ENCODE measurements at regions not wholly inside any gene's neighbourhood (a gene's known extent, or its start where the extent isn't known, plus 50 kb on each side); places are given as distances from the start of the nearest gene placed in this dataset.

DNA sequence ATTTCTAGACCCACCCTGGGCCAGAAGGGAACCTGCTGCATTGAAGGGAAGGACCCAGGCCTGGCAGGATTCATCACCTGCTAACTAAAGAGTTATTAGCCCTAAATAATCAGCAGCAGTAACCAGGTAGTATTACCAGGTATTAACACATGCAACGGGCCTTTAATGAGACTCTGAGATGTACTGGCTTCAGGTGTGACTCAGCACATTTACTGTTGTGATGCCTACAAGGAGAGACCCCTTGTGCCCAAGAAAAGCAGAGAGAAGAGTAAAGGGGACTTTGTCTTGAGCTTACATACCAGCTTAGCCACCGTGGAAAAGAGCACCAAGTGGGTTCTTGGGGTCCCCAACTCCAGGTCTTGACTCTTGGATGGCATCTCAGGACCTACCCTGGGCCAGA is 243.1 kb upstream of the SLC39A10 start:
- no peak overlapping the region for H3K9ac ChIP-seq (ENCODE audit: low read length)
- H3K27me3 ChIP-seq (ENCODE audit: control insufficient read depth, insufficient read depth, low read length), result no peaks in the 10 kb centered on the region
- no peak overlapping the region for H3K27ac ChIP-seq (ENCODE audit: low read length)
- peaks cover 21% of the 10 kb centered on the region for H3K4me1 ChIP-seq (ENCODE audit: control insufficient read depth, low read depth, low read length)
- H3K4me3 ChIP-seq (ENCODE audit: low read length), result no peak overlapping the region
- H3K36me3 ChIP-seq (ENCODE audit: control insufficient read depth, low read depth, low read length), result no peaks in the 10 kb centered on the region
- H3K9me3 ChIP-seq (ENCODE audit: control insufficient read depth, low read depth, low read length), result no peaks in the 10 kb centered on the region

- Histone ChIP-seq H3K27ac (ENCODE audit: low read length) (no peak overlapping the region), H3K9ac (ENCODE audit: low read length) (no peak overlapping the region), H3K4me1 (ENCODE audit: control insufficient read depth, low read depth, low read length) (peaks cover 21% of the 10 kb centered on the region), H3K9me3 (ENCODE audit: control insufficient read depth, low read depth, low read length) (no peaks in the 10 kb centered on the region), H3K27me3 (ENCODE audit: control insufficient read depth, insufficient read depth, low read length) (no peaks in the 10 kb centered on the region), H3K36me3 (ENCODE audit: control insufficient read depth, low read depth, low read length) (no peaks in the 10 kb centered on the region), H3K4me3 (ENCODE audit: low read length) (no peak overlapping the region)
Measured at GRCh38 chr2:195413422-195413821, 243.6 kb upstream of the SLC39A10 start.

DNA sequence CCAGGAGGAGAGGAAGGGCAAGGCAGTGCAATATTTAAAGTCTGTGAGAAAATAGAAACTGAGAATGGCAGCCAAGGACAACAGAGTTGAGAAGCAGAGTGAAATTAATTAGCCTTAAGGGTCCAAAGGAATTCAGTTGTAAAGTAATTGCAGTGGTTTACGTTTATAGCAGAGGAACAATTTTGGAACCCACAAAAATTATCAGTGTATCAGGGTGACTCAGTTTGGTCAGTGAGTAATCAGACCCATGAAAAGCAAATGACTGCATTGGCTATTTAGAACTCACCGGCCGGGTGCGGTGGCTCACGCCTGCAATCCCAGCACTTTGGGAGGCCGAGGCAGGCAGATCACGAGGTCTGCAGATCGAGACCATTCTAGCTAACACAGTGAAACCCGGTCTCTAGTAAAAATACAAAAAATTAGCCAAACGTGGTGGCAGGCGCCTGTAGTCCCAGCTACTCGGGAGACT is 245.8 kb upstream of the SLC39A10 start:
- H3K4me1 ChIP-seq (ENCODE audit: control insufficient read depth, low read depth, low read length), result peaks cover 26% of the 10 kb centered on the region
- no peak overlapping the region for H3K4me3 ChIP-seq (ENCODE audit: low read length)
- H3K36me3 ChIP-seq (ENCODE audit: control insufficient read depth, low read depth, low read length), result no peaks in the 10 kb centered on the region
- no peak overlapping the region for H3K27ac ChIP-seq (ENCODE audit: low read length)
- H3K27me3 ChIP-seq (ENCODE audit: control insufficient read depth, insufficient read depth, low read length), result no peaks in the 10 kb centered on the region
- no peaks in the 10 kb centered on the region for H3K9me3 ChIP-seq (ENCODE audit: control insufficient read depth, low read depth, low read length)
- H3K9ac ChIP-seq (ENCODE audit: low read length), result no peak overlapping the region

GRCh38 chr2:195410074-195410671 is 246.9 kb upstream of the SLC39A10 start:
- Histone ChIP-seq H3K4me1 (ENCODE audit: control insufficient read depth, low read depth, low read length) (peaks cover 26% of the 10 kb centered on the region), H3K27me3 (ENCODE audit: control insufficient read depth, insufficient read depth, low read length) (no peaks in the 10 kb centered on the region), H3K27ac (ENCODE audit: low read length) (no peak overlapping the region)

DNA sequence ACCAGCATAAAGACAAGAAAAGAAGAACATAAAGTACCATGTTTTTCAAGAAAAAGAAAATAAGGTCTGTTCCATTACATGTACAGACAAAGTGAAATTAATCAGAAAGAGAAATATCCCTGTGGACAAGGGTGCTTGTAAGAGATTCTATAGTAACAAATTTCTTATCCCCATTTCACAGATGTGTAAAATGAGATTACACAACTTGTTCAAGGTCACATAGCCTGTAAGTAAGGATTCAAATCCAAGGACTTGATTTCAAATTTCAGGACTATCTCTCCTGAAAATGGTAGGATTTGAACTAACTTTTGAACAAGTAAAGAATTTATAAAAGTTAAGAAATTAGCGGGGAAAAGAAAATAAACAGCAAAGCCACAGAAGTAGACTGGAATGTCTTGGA is 248.2 kb upstream of the SLC39A10 start:
- no peaks in the 10 kb centered on the region for H3K27me3 ChIP-seq (ENCODE audit: control insufficient read depth, insufficient read depth, low read length)
- H3K4me3 ChIP-seq (ENCODE audit: low read length), result no peak overlapping the region
- H3K27ac ChIP-seq (ENCODE audit: low read length), result no peak overlapping the region
- H3K9me3 ChIP-seq (ENCODE audit: control insufficient read depth, low read depth, low read length), result no peaks in the 10 kb centered on the region
- no peaks in the 10 kb centered on the region for H3K36me3 ChIP-seq (ENCODE audit: control insufficient read depth, low read depth, low read length)
- no peak overlapping the region for H3K9ac ChIP-seq (ENCODE audit: low read length)
- peaks cover 26% of the 10 kb centered on the region for H3K4me1 ChIP-seq (ENCODE audit: control insufficient read depth, low read depth, low read length)

More at GRCh38 chr2:195410074-195410671, 246.9 kb upstream of the SLC39A10 start:
- Histone ChIP-seq H3K9ac (ENCODE audit: low read length) (no peak overlapping the region), H3K36me3 (ENCODE audit: control insufficient read depth, low read depth, low read length) (no peaks in the 10 kb centered on the region), H3K4me3 (ENCODE audit: low read length) (peak overlapping the region; percentile 30), H3K9me3 (ENCODE audit: control insufficient read depth, low read depth, low read length) (no peaks in the 10 kb centered on the region)

GRCh38 chr2:195408196-195408595 is 248.8 kb upstream of the SLC39A10 start:
- Histone ChIP-seq H3K4me3 (ENCODE audit: low read length) (no peak overlapping the region), H3K36me3 (ENCODE audit: control insufficient read depth, low read depth, low read length) (no peaks in the 10 kb centered on the region), H3K9me3 (ENCODE audit: control insufficient read depth, low read depth, low read length) (no peaks in the 10 kb centered on the region), H3K4me1 (ENCODE audit: control insufficient read depth, low read depth, low read length) (peaks cover 21% of the 10 kb centered on the region), H3K9ac (ENCODE audit: low read length) (no peak overlapping the region), H3K27ac (ENCODE audit: low read length) (no peak overlapping the region), H3K27me3 (ENCODE audit: control insufficient read depth, insufficient read depth, low read length) (no peaks in the 10 kb centered on the region)

DNA sequence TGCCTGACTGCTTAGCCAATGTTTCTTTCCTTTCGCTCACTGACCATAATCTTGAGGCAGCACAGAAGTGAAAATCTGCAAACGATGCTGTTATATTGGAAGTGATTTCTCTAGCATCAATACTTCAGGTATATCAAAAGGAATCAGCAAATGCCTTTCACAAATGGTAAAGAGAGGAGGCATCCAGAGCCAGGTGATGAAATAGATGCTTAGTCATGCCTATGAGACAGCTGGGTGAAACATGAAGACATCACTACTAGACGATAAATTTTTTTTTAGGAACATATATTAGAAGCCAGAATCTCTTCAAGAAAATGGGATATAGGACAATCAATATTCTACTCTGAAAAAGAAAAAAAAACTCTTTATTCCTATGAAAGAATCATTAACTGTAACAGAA is 249.2 kb upstream of the SLC39A10 start:
- Histone ChIP-seq H3K9me3 (ENCODE audit: control insufficient read depth, low read depth, low read length) (no peaks in the 10 kb centered on the region), H3K36me3 (ENCODE audit: control insufficient read depth, low read depth, low read length) (no peaks in the 10 kb centered on the region)

GRCh38 chr2:195406886-195407603 is 250.0 kb upstream of the SLC39A10 start:
- Histone ChIP-seq H3K4me1 (ENCODE audit: control insufficient read depth, low read depth, low read length) (peaks cover 21% of the 10 kb centered on the region), H3K9ac (ENCODE audit: low read length) (no peak overlapping the region)

More for the DNA sequence above, 249.2 kb upstream of the SLC39A10 start:
- Histone ChIP-seq H3K27ac (ENCODE audit: low read length) (no peak overlapping the region), H3K4me1 (ENCODE audit: control insufficient read depth, low read depth, low read length) (peaks cover 21% of the 10 kb centered on the region), H3K27me3 (ENCODE audit: control insufficient read depth, insufficient read depth, low read length) (no peaks in the 10 kb centered on the region), H3K9ac (ENCODE audit: low read length) (no peak overlapping the region), H3K4me3 (ENCODE audit: low read length) (no peak overlapping the region)

DNA sequence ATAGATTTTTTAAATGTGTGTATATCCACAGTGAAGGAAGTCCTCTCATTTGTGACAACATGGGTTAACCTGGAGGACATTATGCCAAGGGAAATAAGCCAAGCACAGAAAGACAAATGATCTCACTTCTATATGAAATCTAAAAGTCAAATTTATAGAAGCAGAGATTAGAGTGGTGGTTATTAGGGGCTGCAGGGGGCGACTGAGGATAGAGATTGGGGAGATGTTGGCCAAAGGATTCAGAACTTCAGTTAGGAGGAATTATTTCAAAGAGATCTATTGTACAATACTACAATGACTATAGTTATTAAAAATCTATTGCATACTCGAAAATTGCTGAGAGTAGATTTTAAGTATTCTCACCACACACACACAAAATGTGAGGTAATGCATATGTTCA is 252.4 kb upstream of the SLC39A10 start:
- H3K9me3 ChIP-seq (ENCODE audit: control insufficient read depth, low read depth, low read length), result no peaks in the 10 kb centered on the region

More at GRCh38 chr2:195406886-195407603, 250.0 kb upstream of the SLC39A10 start:
- Histone ChIP-seq H3K4me3 (ENCODE audit: low read length) (no peak overlapping the region), H3K9me3 (ENCODE audit: control insufficient read depth, low read depth, low read length) (no peaks in the 10 kb centered on the region), H3K27ac (ENCODE audit: low read length) (no peak overlapping the region), H3K36me3 (ENCODE audit: control insufficient read depth, low read depth, low read length) (no peaks in the 10 kb centered on the region), H3K27me3 (ENCODE audit: control insufficient read depth, insufficient read depth, low read length) (no peaks in the 10 kb centered on the region)

DNA sequence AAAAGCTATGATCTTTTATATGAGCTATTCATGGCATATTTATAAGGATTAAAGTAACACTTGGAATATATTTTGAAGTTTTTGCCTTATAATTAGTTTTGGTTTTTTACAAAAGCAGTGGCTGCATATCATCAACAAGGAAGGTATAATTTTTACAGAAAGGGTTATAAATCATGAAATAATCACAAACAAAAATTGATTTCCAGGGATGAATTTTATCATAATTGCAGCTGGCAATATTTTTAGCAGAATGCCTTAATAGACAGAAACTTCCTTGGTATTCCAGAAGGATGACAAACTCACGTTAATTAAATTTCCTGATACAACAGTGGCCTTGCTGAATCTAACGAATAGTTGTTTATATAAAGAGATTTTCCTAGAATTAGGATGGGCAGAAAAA is 260.5 kb upstream of the SLC39A10 start:
- Histone ChIP-seq H3K27me3 (ENCODE audit: control insufficient read depth, insufficient read depth, low read length) (no peaks in the 10 kb centered on the region), H3K27ac (ENCODE audit: low read length) (no peak overlapping the region), H3K36me3 (ENCODE audit: control insufficient read depth, low read depth, low read length) (no peaks in the 10 kb centered on the region), H3K4me1 (ENCODE audit: control insufficient read depth, low read depth, low read length) (no peaks in the 10 kb centered on the region), H3K4me3 (ENCODE audit: low read length) (no peak overlapping the region), H3K9ac (ENCODE audit: low read length) (no peak overlapping the region), H3K9me3 (ENCODE audit: control insufficient read depth, low read depth, low read length) (no peaks in the 10 kb centered on the region)

More for the DNA sequence above, 252.4 kb upstream of the SLC39A10 start:
- Histone ChIP-seq H3K27me3 (ENCODE audit: control insufficient read depth, insufficient read depth, low read length) (no peaks in the 10 kb centered on the region), H3K27ac (ENCODE audit: low read length) (no peak overlapping the region), H3K36me3 (ENCODE audit: control insufficient read depth, low read depth, low read length) (no peaks in the 10 kb centered on the region), H3K4me3 (ENCODE audit: low read length) (no peak overlapping the region), H3K9ac (ENCODE audit: low read length) (no peak overlapping the region), H3K4me1 (ENCODE audit: control insufficient read depth, low read depth, low read length) (peaks cover 6% of the 10 kb centered on the region)

DNA sequence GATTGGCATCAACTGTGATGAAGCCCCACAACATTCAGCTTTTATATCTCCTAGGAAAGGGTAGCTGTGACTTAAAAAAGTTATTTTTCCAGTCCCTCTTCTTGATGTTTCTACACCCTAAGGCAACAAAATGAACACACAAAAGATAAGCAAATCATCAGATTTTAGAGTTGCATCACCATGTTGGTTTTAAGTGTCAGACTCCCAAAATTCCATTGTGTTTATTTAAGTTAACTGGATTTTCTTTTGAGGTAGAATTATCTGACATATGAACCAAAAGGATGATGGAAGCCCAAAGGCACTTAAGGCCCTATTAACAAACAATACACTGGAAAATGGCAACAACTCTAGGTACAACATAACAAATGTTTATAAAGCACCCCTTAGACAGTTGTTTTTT is 261.7 kb upstream of the SLC39A10 start:
- no peak overlapping the region for H3K9ac ChIP-seq (ENCODE audit: low read length)
- H3K4me1 ChIP-seq (ENCODE audit: control insufficient read depth, low read depth, low read length), result no peaks in the 10 kb centered on the region
- H3K27ac ChIP-seq (ENCODE audit: low read length), result no peak overlapping the region
- no peaks in the 10 kb centered on the region for H3K9me3 ChIP-seq (ENCODE audit: control insufficient read depth, low read depth, low read length)
- no peak overlapping the region for H3K4me3 ChIP-seq (ENCODE audit: low read length)
- H3K27me3 ChIP-seq (ENCODE audit: control insufficient read depth, insufficient read depth, low read length), result no peaks in the 10 kb centered on the region
- no peaks in the 10 kb centered on the region for H3K36me3 ChIP-seq (ENCODE audit: control insufficient read depth, low read depth, low read length)
